HG02798 (cell line): ENCODE measurements at regions not wholly inside any gene's neighbourhood (a gene's known extent, or its start where the extent isn't known, plus 50 kb on each side); places are given as distances from the start of the nearest gene placed in this dataset.
"Not testable (repeated sequence)": the region's sequence is repeated elsewhere in the genome, so short reads cannot be mapped to it uniquely, and the experiment has no call there.

ENCODE experiments used
- ATAC-seq: cut with Tn5 transposase; IDR thresholded peaks from one replicate; pipeline ENCODE4 v1.9.1; 2021; ENCODE audit warnings: mild to moderate bottlenecking; ENCODE audit not compliant: unreplicated experiment, poor library complexity

GRCh38 chr1:222049661-222050060, 307.8 kb upstream of the DUSP10 start:
- not testable (repeated sequence) for ATAC-seq

- ATAC-seq, result no peak
Observed at GRCh38 chr1:222049176-222049575, 307.3 kb upstream of the DUSP10 start.

GRCh38 chr1:222048094-222048595, 306.3 kb upstream of the DUSP10 start:
- no peak for ATAC-seq

GRCh38 chr1:222047366-222047765, 305.5 kb upstream of the DUSP10 start:
- no peak for ATAC-seq

GRCh38 chr1:222046684-222047263, 304.9 kb upstream of the DUSP10 start:
- no peak for ATAC-seq

GRCh38 chr1:222045786-222046185, 303.9 kb upstream of the DUSP10 start:
- ATAC-seq, result no peak

GRCh38 chr1:222045236-222045635, 303.3 kb upstream of the DUSP10 start:
- ATAC-seq, result no peak

GRCh38 chr1:222043444-222044292, 301.8 kb upstream of the DUSP10 start:
- ATAC-seq, result no peak

GRCh38 chr1:222042120-222042519, 300.2 kb upstream of the DUSP10 start:
- ATAC-seq, result no peak

GRCh38 chr1:222040955-222041354, 299.1 kb upstream of the DUSP10 start:
- ATAC-seq, result no peak

GRCh38 chr1:222040121-222040805, 298.4 kb upstream of the DUSP10 start:
- no peak for ATAC-seq

GRCh38 chr1:222038971-222039370, 297.1 kb upstream of the DUSP10 start:
- no peak for ATAC-seq

- ATAC-seq, result no peak
Observed at GRCh38 chr1:222037720-222038119, 295.8 kb upstream of the DUSP10 start.

- no peak for ATAC-seq
Observed at GRCh38 chr1:222034790-222035189, 292.9 kb upstream of the DUSP10 start.

GRCh38 chr1:222033450-222033849, 291.6 kb upstream of the DUSP10 start:
- ATAC-seq, result no peak

GRCh38 chr1:222031318-222031717, 289.4 kb upstream of the DUSP10 start:
- ATAC-seq, result no peak

- ATAC-seq, result no peak
Observed at GRCh38 chr1:222028676-222029075, 286.8 kb upstream of the DUSP10 start.

- ATAC-seq, result no peak
Observed at GRCh38 chr1:222028116-222028515, 286.2 kb upstream of the DUSP10 start.

- ATAC-seq, result no peak
Observed at GRCh38 chr1:222026280-222026679, 284.4 kb upstream of the DUSP10 start.

GRCh38 chr1:222023025-222023424, 281.1 kb upstream of the DUSP10 start:
- no peak for ATAC-seq

- ATAC-seq, result no peak
Observed at GRCh38 chr1:222021129-222021528, 279.2 kb upstream of the DUSP10 start.
